ENCODE measurements at regions not wholly inside any gene's neighbourhood (a gene's known extent, or its start where the extent isn't known, plus 50 kb on each side); places are given as distances from the start of the nearest gene placed in this dataset.

DNA sequence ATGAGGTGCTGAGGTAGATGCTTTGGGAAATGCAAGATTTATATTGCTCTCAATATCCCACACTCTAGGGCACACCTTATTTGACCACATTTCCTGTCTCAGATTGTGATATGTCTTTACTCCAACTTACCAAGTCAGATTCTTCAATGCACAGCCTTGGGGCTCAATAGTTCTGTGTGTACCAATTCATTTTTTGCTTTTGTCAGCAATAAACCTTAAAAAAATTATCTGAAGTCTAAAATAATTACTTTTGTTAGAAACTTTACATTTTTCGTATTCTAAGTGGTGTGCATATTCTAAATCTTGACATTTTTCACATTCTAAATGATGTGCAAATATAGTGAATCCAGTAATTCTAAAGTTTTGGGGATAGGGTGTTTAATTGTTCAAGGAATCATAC, 447.5 kb upstream of the COX7C start:
- intact Hi-C loops (cut with DNase I; ENCODE audit: low total_unique reads), result no loop called here
- TF ChIP-seq POLR2AphosphoS5 (IDR thresholded peaks at IDR 0.05) (no peak), POLR2A (IDR thresholded peaks at IDR 0.05) (no peak)
- 74 to 86% (median 78%) methylated on average over 1 of the region's 1 CpG for WGBS, 5 donors
- Histone ChIP-seq H3K9me3 (no peaks in the 10 kb centered on the region), H3K36me3 (no peaks in the 10 kb centered on the region), H3K4me1 (no peaks in the 10 kb centered on the region), H3K4me3 (no peak overlapping the region), H3K27ac (no peak overlapping the region), H3K27me3 (replicated peaks in 1 of 7) (no peaks in the 10 kb centered on the region)
- no peak for DNase-seq

DNA sequence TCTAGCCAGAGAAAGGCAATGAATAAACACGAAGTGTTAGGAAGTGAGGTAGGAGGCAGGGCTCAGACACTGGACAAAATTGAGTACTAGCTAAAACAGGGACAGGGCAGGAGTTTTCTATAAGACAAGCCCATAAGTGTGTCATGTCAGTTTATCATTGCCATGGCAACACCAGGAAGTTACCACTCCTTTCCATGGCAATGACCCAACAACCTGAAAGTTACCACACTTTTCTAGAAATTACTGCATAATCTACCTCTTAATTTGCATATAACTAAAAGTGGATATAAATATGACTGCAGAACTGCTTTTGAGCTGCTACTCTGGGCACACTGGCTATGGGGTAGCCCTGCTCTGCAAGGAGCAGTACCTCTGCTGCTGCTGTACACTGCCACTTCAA, 442.5 kb upstream of the COX7C start:
- TF ChIP-seq POLR2AphosphoS5 (IDR thresholded peaks at IDR 0.05) (no peak), POLR2A (IDR thresholded peaks at IDR 0.05) (no peak)
- TF ChIP-seq, protein P1, sequence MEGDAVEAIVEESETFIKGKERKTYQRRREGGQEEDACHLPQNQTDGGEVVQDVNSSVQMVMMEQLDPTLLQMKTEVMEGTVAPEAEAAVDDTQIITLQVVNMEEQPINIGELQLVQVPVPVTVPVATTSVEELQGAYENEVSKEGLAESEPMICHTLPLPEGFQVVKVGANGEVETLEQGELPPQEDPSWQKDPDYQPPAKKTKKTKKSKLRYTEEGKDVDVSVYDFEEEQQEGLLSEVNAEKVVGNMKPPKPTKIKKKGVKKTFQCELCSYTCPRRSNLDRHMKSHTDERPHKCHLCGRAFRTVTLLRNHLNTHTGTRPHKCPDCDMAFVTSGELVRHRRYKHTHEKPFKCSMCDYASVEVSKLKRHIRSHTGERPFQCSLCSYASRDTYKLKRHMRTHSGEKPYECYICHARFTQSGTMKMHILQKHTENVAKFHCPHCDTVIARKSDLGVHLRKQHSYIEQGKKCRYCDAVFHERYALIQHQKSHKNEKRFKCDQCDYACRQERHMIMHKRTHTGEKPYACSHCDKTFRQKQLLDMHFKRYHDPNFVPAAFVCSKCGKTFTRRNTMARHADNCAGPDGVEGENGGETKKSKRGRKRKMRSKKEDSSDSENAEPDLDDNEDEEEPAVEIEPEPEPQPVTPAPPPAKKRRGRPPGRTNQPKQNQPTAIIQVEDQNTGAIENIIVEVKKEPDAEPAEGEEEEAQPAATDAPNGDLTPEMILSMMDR (IDR thresholded peaks at IDR 0.05 in 8 of 11, conservative IDR thresholded peaks at IDR 0.05 in 3 of 11), result no peak
- no peak overlapping the region for H3K27ac ChIP-seq
- H3K4me1 ChIP-seq, result no peaks in the 10 kb centered on the region
- no peaks in the 10 kb centered on the region for H3K27me3 ChIP-seq (replicated peaks in 1 of 7)
- DNase-seq, result no peak
- no peaks in the 10 kb centered on the region for H3K36me3 ChIP-seq
- 35 to 63% (median 42%) methylated on average over 1 of the region's 1 CpG for WGBS, 5 donors
- intact Hi-C loops (cut with DNase I; ENCODE audit: low total_unique reads), result no loop called here
- H3K4me3 ChIP-seq, result no peak overlapping the region
- no peaks in the 10 kb centered on the region for H3K9me3 ChIP-seq

DNA sequence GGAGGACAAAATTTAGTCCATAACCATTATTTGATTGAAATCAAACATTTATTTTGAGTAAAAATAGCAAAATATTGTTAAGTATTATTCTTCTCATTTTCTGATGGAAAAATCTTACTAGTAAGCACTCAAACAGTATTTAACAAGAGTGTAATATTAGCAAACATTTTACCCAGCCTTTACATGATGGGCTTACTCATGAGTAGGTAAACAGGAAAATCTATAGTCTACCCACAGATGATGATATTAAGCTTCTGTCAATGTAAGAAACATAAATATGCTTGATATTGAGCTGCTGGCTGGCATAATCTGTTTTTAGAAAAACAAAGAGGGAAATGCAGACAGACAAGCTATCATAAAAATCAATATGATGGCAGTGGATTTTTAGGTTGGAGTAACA, 418.5 kb upstream of the COX7C start:
- no peak for DNase-seq
- no peak overlapping the region for H3K4me3 ChIP-seq
- TF ChIP-seq, protein P1 (IDR thresholded peaks at IDR 0.05 in 8 of 11, conservative IDR thresholded peaks at IDR 0.05 in 3 of 11), result no peak
- TF ChIP-seq POLR2AphosphoS5 (IDR thresholded peaks at IDR 0.05), result no peak
- no peak for TF ChIP-seq POLR2A (IDR thresholded peaks at IDR 0.05)
- no peaks in the 10 kb centered on the region for H3K4me1 ChIP-seq
- H3K36me3 ChIP-seq, result no peaks in the 10 kb centered on the region
- H3K9me3 ChIP-seq, result peaks cover 0 to 2% (median 0%) of the 10 kb centered on the region in 8 donors
- no peaks in the 10 kb centered on the region for H3K27me3 ChIP-seq (replicated peaks in 1 of 7)
- H3K27ac ChIP-seq, result no peak overlapping the region
- intact Hi-C loops (cut with DNase I; ENCODE audit: low total_unique reads), result no loop called here

DNA sequence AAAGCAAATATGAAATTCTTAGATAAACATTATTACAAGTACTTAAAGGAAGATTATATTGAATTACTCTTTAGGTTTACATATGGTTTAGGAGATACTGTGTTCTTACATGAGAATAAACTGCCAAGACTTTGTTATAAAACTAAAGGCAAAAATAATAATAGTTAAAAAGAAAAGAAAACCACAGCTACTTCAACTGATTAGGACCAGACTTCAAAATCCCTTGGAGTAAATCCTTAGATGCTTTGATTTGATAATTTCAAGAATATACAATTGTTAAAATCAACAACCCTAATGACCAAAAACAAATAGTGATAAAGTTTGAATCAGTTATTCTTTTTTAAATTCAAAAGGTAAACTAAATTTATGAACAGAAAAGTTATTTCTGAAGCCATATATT, 389.6 kb upstream of the COX7C start:
- intact Hi-C loops (cut with DNase I; ENCODE audit: low total_unique reads), result no loop called here
- TF ChIP-seq, protein P1 (IDR thresholded peaks at IDR 0.05 in 8 of 11, conservative IDR thresholded peaks at IDR 0.05 in 3 of 11), result no peak
- TF ChIP-seq POLR2AphosphoS5 (IDR thresholded peaks at IDR 0.05) (no peak), POLR2A (IDR thresholded peaks at IDR 0.05) (no peak)
- Histone ChIP-seq H3K27me3 (replicated peaks in 1 of 7) (no peaks in the 10 kb centered on the region), H3K36me3 (no peaks in the 10 kb centered on the region), H3K4me3 (no peak overlapping the region), H3K9me3 (peaks cover 0 to 5% (median 0%) of the 10 kb centered on the region in 8 donors), H3K27ac (no peak overlapping the region), H3K4me1 (no peaks in the 10 kb centered on the region)
- no peak for DNase-seq

DNA sequence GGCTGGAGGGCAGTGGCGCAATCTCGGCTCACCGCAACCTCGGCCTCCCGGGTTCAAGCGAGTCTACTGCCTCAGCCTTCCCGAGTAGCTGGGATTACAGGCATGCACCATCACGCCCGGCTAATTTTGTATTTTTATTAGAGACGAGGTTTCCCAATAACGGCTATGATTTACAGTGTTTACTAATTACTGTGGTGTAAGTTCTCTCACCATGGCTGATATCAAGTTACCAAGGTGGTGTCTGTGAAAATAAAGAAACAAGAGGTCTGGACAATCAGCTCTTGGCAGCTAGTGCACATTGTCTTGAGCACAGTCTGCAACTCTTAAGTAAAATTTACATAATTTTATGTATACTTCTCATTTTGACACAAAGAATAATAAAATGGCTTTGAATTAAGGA, 385.5 kb upstream of the COX7C start:
- H3K36me3 ChIP-seq, result no peaks in the 10 kb centered on the region
- WGBS, 5 donors, result 91 to 97% (median 94%) methylated on average over 11 of the region's 11 CpGs
- DNase-seq, result no peak
- no peaks in the 10 kb centered on the region for H3K9me3 ChIP-seq
- H3K27me3 ChIP-seq (replicated peaks in 1 of 7), result no peaks in the 10 kb centered on the region
- no peaks in the 10 kb centered on the region for H3K4me1 ChIP-seq
- intact Hi-C loops (cut with DNase I; ENCODE audit: low total_unique reads), result no loop called here
- H3K27ac ChIP-seq, result no peak overlapping the region
- TF ChIP-seq, protein P1 (IDR thresholded peaks at IDR 0.05 in 8 of 11, conservative IDR thresholded peaks at IDR 0.05 in 3 of 11), result no peak
- TF ChIP-seq POLR2A (IDR thresholded peaks at IDR 0.05) (no peak), POLR2AphosphoS5 (IDR thresholded peaks at IDR 0.05) (no peak)
- H3K4me3 ChIP-seq, result no peak overlapping the region
